ENCODE measurements at regions not wholly inside any gene's neighbourhood (a gene's known extent, or its start where the extent isn't known, plus 50 kb on each side); places are given as distances from the start of the nearest gene placed in this dataset.

DNA sequence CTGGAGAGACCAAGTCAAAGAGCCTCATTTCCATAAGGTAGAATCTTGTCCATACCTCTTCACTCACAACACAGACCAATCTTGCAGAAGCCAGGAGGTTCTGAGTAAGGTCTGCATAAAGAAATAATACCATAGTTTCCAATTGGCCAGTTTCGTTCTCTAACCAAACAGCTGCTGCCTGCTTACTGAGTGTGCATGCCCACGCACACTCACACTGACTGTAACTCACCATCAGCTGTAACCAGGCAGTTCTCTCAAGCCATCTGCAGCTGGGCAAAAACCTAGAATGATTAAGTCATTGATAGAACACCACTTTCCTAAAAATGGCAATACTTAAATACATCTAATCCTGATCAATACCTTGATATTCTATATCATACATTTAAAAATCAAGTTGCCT lies 106.6 kb upstream of the VAV3 start:
- TF ChIP-seq POLR2AphosphoS5 (IDR thresholded peaks at IDR 0.05; ENCODE audit: borderline replicate concordance, low read depth, low read length) (no peak), EZH2 (IDR thresholded peaks at IDR 0.05) (no peak), FOXP2 (optimal IDR thresholded peaks at IDR 0.05; ENCODE audit: control extremely low read depth, extremely low read length, insufficient read depth) (no peak)

Measured in SK-N-MC (cell line).